ENCODE measurements at regions not wholly inside any gene's neighbourhood (a gene's known extent, or its start where the extent isn't known, plus 50 kb on each side); places are given as distances from the start of the nearest gene placed in this dataset.

DNA sequence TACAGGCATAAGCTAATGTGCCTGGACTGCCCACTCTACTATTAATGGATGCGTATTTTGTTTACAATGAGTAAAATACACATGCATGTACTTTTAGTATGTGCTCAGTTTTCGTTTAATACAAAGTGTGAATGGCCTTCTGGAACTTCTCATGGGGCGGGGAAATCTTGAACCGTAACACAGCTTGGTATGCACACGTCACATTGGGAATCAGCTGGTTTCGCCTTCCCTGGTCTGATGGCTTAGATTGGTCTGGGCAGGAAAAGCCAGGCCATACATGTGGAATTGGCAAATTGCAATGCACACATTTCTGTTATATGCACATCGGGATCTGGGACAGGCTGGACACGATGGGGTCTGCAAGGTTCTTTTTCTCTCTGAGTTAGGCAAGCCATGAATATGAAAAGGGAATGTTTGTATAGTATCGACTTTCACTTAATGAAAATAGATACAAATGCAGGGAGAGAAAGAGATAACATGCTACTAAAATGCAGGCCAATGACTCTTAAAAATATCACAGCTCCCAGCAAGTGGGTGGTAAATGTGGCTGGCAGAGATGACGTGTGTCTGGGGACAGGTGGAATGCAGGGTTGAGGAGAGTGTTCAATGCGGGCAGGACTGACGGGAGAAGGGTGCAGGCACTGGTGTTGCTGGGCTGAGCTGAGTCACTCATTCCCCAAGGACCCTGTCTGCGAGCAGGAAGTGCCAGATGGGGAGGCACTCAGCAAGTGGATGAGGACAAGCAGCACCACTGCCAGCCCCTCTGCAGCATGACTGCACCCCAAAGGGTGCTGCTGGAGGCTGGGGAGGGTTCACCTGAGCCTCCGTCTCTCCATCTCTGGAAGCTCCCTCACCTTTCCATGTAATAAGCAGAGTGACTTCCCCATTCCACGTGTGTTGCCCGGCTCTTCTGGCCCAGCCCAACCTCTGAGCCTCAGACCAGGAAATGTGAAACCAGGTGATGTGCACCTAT is 204.0 kb upstream of the GPR12 start:
- Histone ChIP-seq H3K9me3 (ENCODE audit: control insufficient read depth, insufficient read depth, low read length) (no peaks in the 10 kb centered on the region), H3K27ac (ENCODE audit: low read length) (no peak overlapping the region), H3K4me3 (ENCODE audit: low read length) (no peak overlapping the region), H3K4me1 (ENCODE audit: control insufficient read depth, insufficient read depth, low read length) (no peaks in the 10 kb centered on the region), H3K27me3 (ENCODE audit: control insufficient read depth, insufficient read depth, low read length) (no peaks in the 10 kb centered on the region), H3K36me3 (ENCODE audit: control insufficient read depth, insufficient read depth, low read length) (no peaks in the 10 kb centered on the region)
- DNase-seq (ENCODE audit: low read depth, low spot score): no peak
- WGBS (ENCODE audit: insufficient coverage, insufficient read length): no CpG with 5 or more reads among the region's 16 CpGs

GRCh38 chr13:26962671-26963070 is 202.1 kb upstream of the GPR12 start:
- H3K27ac ChIP-seq (ENCODE audit: low read length): no peak overlapping the region
- no peak overlapping the region for H3K4me3 ChIP-seq (ENCODE audit: low read length)
- no peak for DNase-seq (ENCODE audit: low read depth, low spot score)
- no peaks in the 10 kb centered on the region for H3K9me3 ChIP-seq (ENCODE audit: control insufficient read depth, insufficient read depth, low read length)
- no peaks in the 10 kb centered on the region for H3K36me3 ChIP-seq (ENCODE audit: control insufficient read depth, insufficient read depth, low read length)
- no peaks in the 10 kb centered on the region for H3K4me1 ChIP-seq (ENCODE audit: control insufficient read depth, insufficient read depth, low read length)
- no peaks in the 10 kb centered on the region for H3K27me3 ChIP-seq (ENCODE audit: control insufficient read depth, insufficient read depth, low read length)
- no CpG with 5 or more reads among the region's 2 CpGs for WGBS (ENCODE audit: insufficient coverage, insufficient read length)

DNA sequence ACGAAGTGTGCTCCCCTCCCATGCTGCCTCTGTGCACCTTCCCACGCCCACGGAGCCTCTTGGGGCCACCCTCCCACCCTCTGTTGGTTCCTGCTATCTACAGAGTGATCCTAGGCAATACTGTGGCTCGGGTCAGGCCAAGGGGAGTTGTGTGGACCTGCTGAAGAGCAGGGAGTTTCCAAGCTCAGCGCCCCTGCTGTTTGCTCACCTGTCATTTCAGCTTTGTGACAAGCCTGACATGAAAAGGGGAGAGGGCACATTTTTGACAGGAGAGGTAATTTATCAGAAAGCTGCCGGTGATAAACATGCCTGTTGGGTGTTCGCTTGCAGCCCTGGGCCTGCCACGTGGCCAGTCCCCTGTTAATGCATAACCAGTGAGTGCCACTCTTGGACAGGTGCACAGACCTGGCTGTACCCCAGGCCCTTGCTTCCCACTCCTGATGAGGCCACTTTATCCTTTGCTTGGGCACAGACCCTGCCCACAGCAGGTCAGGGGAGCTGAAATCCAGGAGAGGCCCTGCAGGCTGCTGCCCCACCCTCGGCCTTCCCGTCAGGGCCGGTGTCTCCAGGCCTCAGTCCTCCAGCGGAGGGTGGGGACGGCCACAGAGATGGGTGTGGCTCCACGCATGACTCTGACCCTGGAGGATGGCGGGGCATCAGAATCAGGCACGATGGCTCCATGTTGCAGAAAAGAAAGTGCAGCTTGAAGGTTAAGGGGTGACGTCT is 201.5 kb upstream of the GPR12 start:
- H3K4me1 ChIP-seq (ENCODE audit: control insufficient read depth, insufficient read depth, low read length): no peaks in the 10 kb centered on the region
- H3K4me3 ChIP-seq (ENCODE audit: low read length): no peak overlapping the region
- H3K27me3 ChIP-seq (ENCODE audit: control insufficient read depth, insufficient read depth, low read length): no peaks in the 10 kb centered on the region
- H3K36me3 ChIP-seq (ENCODE audit: control insufficient read depth, insufficient read depth, low read length): no peaks in the 10 kb centered on the region
- WGBS (ENCODE audit: insufficient coverage, insufficient read length): no CpG with 5 or more reads among the region's 17 CpGs
- H3K9me3 ChIP-seq (ENCODE audit: control insufficient read depth, insufficient read depth, low read length): no peaks in the 10 kb centered on the region
- no peak for DNase-seq (ENCODE audit: low read depth, low spot score)
- H3K27ac ChIP-seq (ENCODE audit: low read length): no peak overlapping the region

- no CpG with 5 or more reads among the region's 1 CpG for WGBS (ENCODE audit: insufficient coverage, insufficient read length)
- Histone ChIP-seq H3K9me3 (ENCODE audit: control insufficient read depth, insufficient read depth, low read length) (no peaks in the 10 kb centered on the region), H3K36me3 (ENCODE audit: control insufficient read depth, insufficient read depth, low read length) (no peaks in the 10 kb centered on the region)
Observed at GRCh38 chr13:26957182-26957581, 196.6 kb upstream of the GPR12 start.

GRCh38 chr13:26956522-26957142 is 196.0 kb upstream of the GPR12 start:
- Histone ChIP-seq H3K27ac (ENCODE audit: low read length) (no peak overlapping the region), H3K4me3 (ENCODE audit: low read length) (no peak overlapping the region), H3K27me3 (ENCODE audit: control insufficient read depth, insufficient read depth, low read length) (no peaks in the 10 kb centered on the region), H3K4me1 (ENCODE audit: control insufficient read depth, insufficient read depth, low read length) (no peaks in the 10 kb centered on the region; the same call in 1 of the 2 replicates), H3K9me3 (ENCODE audit: control insufficient read depth, insufficient read depth, low read length) (no peaks in the 10 kb centered on the region), H3K36me3 (ENCODE audit: control insufficient read depth, insufficient read depth, low read length) (no peaks in the 10 kb centered on the region)
- no CpG with 5 or more reads among the region's 10 CpGs for WGBS (ENCODE audit: insufficient coverage, insufficient read length)
- DNase-seq (ENCODE audit: low read depth, low spot score): no peak

More at GRCh38 chr13:26957182-26957581, 196.6 kb upstream of the GPR12 start:
- no peak overlapping the region for H3K4me3 ChIP-seq (ENCODE audit: low read length)
- H3K27ac ChIP-seq (ENCODE audit: low read length): no peak overlapping the region
- DNase-seq (ENCODE audit: low read depth, low spot score): no peak
- H3K4me1 ChIP-seq (ENCODE audit: control insufficient read depth, insufficient read depth, low read length): no peaks in the 10 kb centered on the region; the same call in 1 of the 2 replicates
- H3K27me3 ChIP-seq (ENCODE audit: control insufficient read depth, insufficient read depth, low read length): no peaks in the 10 kb centered on the region

DNA sequence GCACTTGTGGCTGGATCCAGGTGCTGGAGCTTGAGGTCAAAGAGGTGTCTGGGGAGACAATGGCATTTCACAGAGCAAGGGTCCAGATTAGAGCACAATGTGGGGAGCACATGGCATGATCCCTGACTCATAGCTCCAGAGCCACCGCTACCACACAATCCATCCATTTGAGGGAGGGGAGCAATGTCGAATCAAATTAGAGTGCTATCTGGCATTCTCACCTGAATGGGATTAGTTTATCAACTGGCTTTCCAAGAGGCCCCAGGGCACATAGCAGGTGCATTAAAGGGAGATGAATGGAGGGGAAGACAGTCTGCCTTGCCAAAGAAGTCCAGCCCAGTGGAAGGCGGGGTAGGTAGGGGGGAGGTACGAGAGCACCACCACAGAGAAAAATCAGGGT is 194.4 kb upstream of the GPR12 start:
- Histone ChIP-seq H3K27me3 (ENCODE audit: control insufficient read depth, insufficient read depth, low read length) (no peaks in the 10 kb centered on the region), H3K9me3 (ENCODE audit: control insufficient read depth, insufficient read depth, low read length) (no peaks in the 10 kb centered on the region), H3K4me3 (ENCODE audit: low read length) (no peak overlapping the region), H3K27ac (ENCODE audit: low read length) (no peak overlapping the region), H3K36me3 (ENCODE audit: control insufficient read depth, insufficient read depth, low read length) (no peaks in the 10 kb centered on the region), H3K4me1 (ENCODE audit: control insufficient read depth, insufficient read depth, low read length) (no peaks in the 10 kb centered on the region; the same call in 1 of the 2 replicates)
- DNase-seq (ENCODE audit: low read depth, low spot score): no peak
- no CpG with 5 or more reads among the region's 4 CpGs for WGBS (ENCODE audit: insufficient coverage, insufficient read length)

DNA sequence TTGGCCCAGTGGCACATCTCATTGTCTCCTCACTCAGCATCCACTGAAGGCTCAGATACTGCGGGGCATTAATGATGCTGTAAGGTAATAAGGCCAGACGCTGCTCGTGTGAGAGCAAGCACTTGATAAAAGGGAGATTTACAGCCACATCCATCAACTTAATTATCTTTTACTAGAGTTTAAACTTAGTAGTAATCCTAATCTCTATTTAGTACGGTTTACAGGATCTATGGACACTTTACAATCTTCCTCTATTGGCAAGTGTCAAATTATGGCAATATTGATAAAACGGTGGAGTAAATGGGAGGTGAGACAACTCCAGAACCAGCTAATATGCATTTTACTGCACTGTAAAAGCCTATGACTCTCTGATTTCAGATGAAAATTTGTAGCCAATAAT is 192.7 kb upstream of the GPR12 start:
- Histone ChIP-seq H3K27ac (ENCODE audit: low read length) (no peak overlapping the region), H3K4me3 (ENCODE audit: low read length) (no peak overlapping the region), H3K27me3 (ENCODE audit: control insufficient read depth, insufficient read depth, low read length) (no peaks in the 10 kb centered on the region)

GRCh38 chr13:26952551-26953143 is 192.1 kb upstream of the GPR12 start:
- no peak for DNase-seq (ENCODE audit: low read depth, low spot score)
- WGBS (ENCODE audit: insufficient coverage, insufficient read length): no CpG with 5 or more reads among the region's 12 CpGs
- Histone ChIP-seq H3K4me3 (ENCODE audit: low read length) (no peak overlapping the region), H3K9me3 (ENCODE audit: control insufficient read depth, insufficient read depth, low read length) (no peaks in the 10 kb centered on the region), H3K4me1 (ENCODE audit: control insufficient read depth, insufficient read depth, low read length) (no peaks in the 10 kb centered on the region; the same call in 1 of the 2 replicates), H3K36me3 (ENCODE audit: control insufficient read depth, insufficient read depth, low read length) (no peaks in the 10 kb centered on the region), H3K27me3 (ENCODE audit: control insufficient read depth, insufficient read depth, low read length) (no peaks in the 10 kb centered on the region), H3K27ac (ENCODE audit: low read length) (no peak overlapping the region)

More for the DNA sequence above, 192.7 kb upstream of the GPR12 start:
- no peaks in the 10 kb centered on the region for H3K36me3 ChIP-seq (ENCODE audit: control insufficient read depth, insufficient read depth, low read length)
- no CpG with 5 or more reads among the region's 5 CpGs for WGBS (ENCODE audit: insufficient coverage, insufficient read length)
- H3K4me1 ChIP-seq (ENCODE audit: control insufficient read depth, insufficient read depth, low read length): no peaks in the 10 kb centered on the region; the same call in 1 of the 2 replicates
- DNase-seq (ENCODE audit: low read depth, low spot score): no peak
- H3K9me3 ChIP-seq (ENCODE audit: control insufficient read depth, insufficient read depth, low read length): no peaks in the 10 kb centered on the region

GRCh38 chr13:26951581-26952177 is 191.1 kb upstream of the GPR12 start:
- Histone ChIP-seq H3K27ac (ENCODE audit: low read length) (no peak overlapping the region), H3K36me3 (ENCODE audit: control insufficient read depth, insufficient read depth, low read length) (no peaks in the 10 kb centered on the region), H3K9me3 (ENCODE audit: control insufficient read depth, insufficient read depth, low read length) (no peaks in the 10 kb centered on the region), H3K4me1 (ENCODE audit: control insufficient read depth, insufficient read depth, low read length) (no peaks in the 10 kb centered on the region; the same call in 1 of the 2 replicates), H3K27me3 (ENCODE audit: control insufficient read depth, insufficient read depth, low read length) (no peaks in the 10 kb centered on the region), H3K4me3 (ENCODE audit: low read length) (no peak overlapping the region)
- WGBS (ENCODE audit: insufficient coverage, insufficient read length): no CpG with 5 or more reads among the region's 12 CpGs
- no peak for DNase-seq (ENCODE audit: low read depth, low spot score)

Data from iPS DF 6.9 (cell line).